NCI-H510A treated with DMSO at 0.1 percent for 48 hours (cell line): ENCODE measurements at regions not wholly inside any gene's neighbourhood (a gene's known extent, or its start where the extent isn't known, plus 50 kb on each side); places are given as distances from the start of the nearest gene placed in this dataset.

Experiments
- DNase-seq: peaks from one replicate; lab custom pipeline; 2025; lab: John Stamatoyannopoulos, UW

DNA sequence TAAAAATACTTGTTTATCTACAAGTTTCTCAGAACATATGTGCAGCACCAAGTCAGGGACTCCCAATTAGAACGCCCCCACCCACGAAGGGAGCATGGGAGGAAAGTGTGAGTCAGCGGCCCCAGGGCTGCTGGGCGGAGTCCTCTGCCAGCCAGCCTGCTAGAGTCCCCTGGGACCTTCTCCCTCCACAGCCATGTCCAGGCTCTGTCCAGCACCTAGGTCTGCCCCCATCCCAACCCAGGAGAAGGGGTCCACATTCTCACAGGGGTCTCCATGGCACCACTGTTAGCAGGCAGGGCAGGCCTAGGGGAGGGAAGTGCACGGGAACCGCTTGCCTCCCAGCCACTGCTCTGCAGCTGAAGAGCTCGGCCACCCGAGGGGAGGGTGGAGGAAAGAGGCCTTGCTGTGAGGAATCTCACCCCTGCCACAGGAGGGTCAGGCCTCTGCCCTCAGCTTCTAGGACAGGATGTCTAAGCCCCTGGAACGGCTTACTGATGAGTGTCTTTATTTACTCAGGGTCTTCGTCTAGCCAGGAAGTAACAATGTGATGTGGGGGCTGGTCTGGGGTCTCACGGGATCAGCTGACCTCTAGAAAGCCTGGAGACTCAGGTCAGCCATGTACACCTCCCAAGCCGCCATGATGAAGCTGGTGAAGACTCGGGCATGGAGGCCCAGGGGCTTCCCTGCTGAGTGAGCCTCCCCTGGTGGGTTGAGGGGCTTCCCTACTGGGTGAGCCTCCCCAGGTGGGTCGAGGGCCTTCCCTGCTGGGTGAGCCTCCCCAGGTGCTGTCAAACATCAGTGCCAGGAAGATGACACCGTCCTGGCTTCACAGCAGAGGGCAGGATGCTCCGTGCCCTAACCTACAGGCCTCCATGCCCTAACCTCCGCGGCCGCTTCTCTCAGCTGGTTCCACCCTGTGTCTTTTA is 190.3 kb downstream of the RBFOX3 start:
- DNase-seq = no peak

DNA sequence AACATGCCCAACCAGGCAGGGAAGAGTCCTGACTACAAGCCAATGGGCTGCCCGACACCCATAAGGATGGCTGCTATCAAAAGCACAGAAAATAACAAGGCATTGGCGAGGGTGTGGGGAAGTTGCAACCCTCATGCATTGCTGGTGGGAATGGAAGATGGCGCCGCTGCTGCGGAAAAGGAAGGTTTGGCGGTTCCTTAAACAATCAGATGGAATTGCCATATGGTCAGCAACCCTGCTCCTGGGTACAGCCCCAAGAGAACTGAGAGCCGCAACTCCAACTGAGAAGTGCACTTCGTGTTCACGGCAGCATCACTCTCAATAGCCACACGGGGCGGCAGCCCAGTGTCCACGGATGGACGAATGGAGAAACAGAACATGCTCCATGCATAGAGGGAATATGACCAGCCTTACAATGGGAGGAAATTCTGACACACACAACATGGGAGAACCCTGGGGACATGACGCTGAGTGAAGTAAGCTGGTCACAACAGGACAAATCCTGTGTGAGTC is 193.3 kb downstream of the RBFOX3 start:
- DNase-seq = no peak

DNA sequence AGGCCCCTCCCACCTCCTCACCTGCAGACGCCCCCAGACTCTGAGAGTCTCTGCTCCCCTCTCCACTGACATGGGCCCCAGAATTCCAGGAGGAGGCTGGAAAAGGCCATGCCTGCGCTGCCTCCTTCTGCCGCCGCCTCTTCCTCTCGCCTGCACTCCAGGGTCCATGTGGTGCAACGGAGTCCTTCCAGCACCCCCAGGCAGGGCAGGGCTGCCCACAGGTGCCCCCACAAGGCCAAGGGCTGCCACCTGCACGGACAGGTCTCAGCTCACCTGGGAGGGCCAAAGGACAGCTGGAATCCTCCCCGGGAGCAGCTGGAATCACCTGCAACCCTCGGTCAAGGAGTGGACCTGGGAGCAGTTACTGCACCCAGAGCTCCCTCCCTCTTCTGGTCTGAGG is 194.9 kb downstream of the RBFOX3 start:
- DNase-seq = no peak

DNA sequence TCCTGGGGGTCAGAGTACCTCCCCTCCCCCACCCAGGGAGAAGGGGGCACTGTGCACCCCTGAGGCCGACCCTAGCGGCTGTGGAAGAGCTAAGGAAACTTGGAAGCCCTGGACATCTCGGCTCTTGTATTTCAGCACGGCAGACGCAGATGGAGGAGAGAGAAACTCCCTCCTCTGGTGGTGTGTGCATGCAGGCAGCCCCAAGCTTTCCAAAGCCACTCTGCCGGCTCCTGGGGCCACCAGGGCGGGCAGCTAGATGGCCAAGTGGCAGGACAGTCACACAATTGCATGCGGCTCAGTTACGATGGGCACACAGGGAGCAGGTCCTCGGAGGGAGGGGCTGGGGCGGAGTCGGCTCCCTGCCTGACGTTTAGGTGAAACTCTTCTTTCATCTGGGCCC is 195.5 kb downstream of the RBFOX3 start:
- no peak for DNase-seq

DNA sequence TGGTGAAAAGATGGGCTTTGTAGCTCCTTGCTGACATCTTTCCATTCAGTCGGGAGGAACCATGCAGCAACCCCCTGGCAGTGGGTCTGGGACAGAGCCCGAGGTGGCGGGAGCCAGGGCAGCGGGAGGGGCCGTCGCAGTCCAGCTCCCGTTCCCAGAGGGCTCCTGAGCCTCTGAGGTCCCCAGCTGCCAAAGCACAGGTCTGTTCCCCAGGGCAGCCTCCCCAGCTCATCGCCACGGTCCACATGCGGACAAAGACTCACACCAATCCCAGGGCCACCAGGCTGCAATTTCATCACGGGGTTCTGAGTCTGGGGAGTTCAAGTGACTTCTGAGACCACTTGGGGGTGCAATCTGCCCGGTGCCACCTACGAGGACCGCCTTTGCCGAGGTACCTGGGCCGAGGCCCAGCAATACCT is 196.0 kb downstream of the RBFOX3 start:
- no peak for DNase-seq

DNA sequence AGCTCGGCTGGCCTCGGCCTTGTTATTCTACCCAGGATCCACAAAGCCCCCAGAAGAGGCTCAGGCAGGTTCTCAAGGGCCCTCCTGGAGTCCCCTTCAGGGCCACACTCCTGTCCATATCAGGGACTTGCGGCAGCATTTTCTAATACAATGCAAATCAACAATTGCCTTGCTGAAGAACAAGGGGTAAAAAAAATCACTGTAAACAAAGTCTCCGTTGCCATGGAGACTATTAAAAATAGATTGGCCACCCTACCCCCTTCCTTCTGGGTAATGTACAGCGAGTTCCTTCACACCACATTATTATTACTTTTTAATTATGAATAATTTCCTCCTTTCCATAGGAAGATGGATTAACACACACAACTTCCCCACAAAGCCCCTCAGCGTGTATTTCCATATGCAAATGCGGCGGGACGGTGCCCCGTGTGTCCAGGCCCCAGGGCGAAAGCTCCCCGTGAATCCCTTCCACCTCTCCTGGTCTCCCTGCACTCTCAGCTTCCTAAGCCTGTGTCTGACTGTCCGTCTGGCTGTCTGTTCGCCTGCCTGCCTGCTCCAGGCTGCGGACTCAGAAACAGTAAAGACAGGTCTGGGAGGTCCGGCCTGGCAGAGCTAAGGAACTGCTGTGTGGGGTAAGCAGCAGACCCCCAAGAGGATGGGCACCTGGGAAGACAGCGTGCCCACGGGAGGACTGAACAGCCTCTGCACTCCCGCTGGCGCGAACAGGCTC is 196.6 kb downstream of the RBFOX3 start:
- DNase-seq = no peak

DNA sequence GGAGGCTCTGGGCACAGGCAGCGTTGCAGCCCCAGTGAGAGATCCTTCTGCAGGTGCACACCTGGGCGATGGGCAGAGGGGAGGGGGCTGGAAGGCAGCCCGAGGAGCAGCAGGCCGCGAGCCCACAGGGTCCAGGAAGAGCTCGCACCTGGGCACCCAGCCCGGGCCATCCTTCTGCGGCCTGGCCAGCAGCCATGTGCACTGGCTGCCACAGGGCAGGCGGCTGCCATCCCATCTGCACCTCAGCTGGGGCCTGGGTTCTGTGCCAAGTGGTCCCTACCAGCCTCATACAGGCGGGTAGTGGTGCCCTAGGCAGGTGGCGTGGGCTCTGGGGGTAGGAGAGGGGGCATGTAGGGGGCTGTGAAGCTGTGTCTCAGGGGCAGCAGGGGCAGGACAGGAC is 197.2 kb downstream of the RBFOX3 start:
- DNase-seq = no peak

DNA sequence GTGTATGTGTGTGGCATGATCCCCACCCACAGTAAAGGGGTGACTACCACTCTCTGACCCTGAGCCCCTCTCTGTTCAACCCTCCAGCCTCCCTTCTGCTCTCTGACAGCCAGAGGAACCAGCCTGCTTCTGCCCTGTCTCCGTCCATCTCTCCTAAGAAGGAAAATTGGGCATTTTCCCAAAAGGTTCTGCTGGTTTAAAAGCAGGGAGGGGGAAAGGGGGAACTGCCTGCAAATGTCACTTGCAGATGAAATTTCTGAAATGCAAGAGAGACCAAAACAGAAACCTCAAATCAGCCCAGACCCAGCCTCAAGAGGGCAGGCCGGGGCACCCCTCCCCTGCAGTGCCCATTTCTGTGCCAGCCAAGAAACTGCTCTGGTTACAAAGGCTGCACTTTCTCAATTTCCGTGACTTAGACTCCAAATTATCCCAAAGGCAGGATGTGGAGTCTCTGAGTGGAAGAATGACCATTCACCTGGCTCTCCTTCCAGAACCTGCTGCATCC is 197.9 kb downstream of the RBFOX3 start:
- no peak for DNase-seq

DNA sequence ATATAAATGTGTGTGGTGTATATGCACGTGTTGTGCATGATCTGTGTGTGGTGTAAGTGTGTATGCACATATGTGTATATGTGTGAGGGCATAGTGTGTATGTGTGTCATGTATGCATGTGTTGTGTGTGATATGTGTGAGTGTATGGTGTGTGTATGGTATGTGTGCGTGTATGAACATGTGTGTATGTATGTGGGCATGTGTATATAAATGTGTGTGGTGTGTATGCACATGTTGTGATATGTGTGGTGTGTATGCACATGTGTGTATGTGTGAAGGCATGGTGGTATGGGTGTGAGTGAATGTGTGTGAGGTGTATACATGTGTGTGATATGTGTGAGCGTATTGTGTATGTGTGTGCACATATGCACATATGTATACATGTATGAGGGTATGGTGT is 198.7 kb downstream of the RBFOX3 start:
- DNase-seq = no peak

DNA sequence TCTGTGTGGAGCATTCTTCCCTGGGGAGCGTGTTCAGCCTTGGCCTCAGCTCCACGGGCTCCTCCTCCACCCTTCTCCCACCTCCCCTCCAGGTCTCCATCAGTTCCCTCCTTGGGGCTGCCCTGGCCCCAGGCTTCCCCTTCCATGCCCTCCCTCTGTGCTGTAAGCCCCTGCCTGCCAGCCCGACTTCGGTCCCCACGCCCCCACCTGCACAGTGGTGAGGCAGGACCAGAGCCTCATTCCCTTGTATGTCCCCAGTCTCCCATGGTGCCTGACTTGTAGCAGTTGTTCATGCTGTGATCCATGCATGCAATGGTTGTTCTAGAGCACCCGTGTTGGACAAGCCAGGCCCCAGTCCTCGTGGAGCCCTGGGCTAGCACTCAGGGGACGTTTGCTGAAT is 199.4 kb downstream of the RBFOX3 start:
- DNase-seq = no peak

DNA sequence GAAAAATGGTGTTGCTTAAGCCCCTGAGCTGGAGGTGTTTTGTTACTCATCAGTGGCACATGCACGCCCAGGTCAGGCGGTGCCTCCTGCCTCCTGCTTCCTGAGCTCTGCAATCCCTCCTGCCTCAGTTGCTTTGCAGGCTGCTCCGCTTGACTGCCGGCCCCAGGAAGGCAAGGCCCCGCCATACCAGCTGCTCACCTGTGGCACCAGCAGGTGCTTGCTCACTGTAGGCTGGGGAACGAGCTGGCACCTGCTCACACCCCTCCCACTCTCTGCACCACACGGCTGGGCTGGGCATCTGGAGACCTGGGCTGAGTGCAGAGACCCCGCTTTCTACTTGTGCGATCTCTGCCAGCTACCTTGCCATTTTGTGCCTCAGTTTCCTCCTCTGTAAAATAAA is 200.2 kb downstream of the RBFOX3 start:
- DNase-seq = no peak

DNA sequence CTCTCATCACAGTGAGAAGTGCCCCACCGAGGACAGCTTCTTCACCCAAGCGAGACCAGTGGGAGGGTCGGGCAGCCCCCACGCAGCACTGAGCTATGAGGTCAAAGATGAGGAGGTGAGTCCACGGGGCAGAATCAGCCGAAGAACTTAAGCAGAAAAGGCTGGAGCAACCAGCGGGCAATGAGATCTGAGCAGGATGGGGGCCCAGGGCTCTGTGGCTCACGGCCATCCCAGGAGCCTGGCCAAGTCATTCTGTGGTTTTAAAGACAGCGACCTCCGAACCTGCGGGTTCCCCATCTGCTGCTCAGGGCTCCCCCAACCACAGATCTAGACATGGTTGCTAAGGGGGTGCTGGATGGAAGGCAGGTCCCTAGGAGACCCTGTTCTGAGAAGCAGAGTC is 202.6 kb downstream of the RBFOX3 start:
- DNase-seq = no peak

DNA sequence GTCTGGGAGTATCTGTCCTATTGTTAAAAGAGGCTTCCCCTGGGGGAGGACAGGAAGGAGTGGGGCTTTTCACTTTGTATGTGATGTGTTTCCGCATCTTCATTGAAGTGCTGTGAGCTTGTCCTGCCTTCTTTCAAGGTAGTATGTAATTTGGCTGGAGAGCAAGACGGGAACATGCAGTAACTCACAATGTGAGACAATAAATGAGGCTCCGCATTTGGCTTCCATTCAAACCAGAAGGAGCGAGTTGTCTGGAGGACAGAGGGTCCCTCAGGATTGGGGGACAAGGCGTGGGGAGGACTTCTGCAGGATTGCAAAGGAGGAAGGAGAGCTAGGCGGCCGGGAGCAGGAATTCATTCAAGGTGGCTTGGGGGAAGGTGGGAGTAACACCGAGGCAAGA is 203.5 kb downstream of the RBFOX3 start:
- no peak for DNase-seq

DNA sequence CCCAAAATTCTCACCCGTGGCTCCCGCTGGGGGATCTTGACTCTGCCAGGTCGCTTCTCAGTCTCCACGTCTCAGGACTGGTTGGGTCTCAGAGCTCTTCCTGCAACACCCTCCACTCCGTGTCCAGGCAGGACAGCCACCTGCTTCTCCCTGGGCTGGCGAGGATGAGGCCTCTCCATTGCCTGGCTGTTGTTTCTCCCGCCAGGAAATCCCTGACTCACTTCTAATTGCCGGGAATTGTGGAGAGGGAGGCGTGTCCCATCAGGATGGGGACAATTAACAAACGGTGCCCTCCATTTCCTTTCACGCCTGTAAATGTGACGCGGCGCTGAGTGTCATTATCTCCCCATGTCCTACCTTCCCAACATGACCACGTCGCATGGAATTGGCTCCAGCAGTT is 204.5 kb downstream of the RBFOX3 start:
- no peak for DNase-seq

DNA sequence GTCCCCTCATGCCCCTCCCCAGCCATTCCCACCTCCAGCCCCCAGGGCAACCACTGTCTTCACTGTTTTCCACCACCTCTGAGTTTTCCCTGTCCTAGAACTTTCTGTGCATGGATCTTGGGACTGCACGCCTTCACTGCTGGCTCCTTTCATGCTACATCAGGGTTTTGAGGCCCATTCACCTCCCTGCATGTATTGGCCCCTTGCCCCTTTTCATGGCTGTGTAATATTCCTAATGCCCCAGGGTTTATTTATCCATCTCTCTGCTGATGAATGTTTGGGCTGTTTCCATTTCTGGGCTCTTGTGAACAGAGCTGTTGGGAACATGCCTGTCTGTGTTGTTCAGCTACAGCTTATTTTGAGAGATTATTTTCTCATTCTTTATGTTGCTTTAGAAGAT is 205.0 kb downstream of the RBFOX3 start:
- no peak for DNase-seq

DNA sequence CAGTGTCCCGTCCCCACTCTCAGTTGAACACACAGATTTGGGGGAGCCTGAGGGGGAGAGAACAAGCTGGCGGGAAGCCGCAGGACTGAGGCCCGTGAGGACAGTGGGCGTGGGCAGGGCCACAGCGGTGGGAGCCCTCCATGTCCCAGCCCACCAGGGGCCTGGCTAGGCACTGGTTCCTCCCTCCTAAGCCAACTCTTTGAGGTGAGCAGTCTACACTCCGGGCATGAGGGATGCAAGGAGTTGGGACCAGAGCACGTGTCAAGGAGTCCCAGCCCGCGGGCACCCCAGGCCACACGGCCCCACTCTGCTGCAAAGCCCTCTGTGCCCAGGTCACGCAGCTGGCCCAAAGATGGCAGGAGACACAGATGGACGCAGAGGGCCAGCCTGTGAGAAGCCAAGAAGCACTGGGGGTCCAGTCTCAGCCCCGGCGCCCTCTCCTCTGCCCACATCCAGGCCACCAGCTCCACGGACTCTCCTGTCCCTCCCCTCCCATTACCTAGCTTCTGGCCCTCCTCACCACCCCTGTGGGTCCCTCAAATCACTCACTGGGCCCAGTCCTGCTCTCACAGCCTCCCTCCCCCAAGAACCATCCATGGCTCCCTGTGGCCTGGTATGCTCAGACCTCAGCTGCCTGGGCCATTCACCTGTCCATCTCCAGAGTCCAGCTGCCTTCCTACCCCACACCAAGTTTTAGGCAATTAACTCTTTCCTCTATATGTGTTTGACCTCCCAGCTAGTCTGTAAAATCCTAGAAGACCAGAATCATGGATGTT is 206.5 kb downstream of the RBFOX3 start:
- no peak for DNase-seq

DNA sequence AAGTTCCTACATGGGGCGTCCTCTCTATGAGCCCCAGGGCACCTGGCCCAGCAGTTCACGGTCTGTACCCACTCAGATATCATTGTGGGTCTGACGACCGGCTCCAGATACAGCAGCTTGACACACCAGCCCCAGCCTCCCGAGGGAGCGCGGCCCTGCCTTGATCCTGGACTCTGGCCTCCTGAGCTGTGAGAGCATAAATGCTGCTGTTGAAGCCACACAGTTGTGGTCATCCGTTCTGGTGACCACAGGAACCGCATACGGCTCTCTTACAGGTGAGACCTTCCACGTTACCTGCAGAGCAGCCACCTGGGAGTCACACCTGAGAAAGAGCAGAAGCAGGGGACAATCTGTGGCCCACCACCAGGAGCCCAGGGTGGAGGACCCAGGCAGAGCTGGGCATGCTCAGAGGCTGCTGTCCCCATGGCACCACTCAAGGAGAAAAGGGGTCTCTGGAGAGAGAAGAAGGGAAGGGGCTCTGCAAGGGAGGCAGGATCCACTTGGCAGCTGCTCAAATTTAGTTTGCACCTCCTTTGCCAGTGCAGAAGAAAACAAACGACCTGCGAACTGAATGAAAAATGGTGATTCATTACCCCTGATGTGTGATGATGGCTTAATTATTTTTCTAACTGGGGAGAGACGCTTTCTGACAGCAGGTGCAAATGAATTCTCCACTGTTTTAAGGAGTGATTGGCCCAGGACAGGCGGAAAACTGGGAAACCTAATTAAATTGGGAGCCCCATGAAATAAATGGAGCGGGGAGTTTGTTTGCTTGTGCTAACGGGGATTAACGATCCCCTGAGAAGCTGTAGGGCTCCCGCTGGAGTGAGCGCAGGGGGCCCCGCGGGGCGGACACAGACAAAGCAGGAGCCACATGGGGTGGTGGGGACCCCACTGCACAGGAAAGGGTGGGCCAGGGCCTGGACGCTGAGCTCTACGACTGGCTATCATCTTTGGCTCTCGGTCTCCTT is 208.9 kb downstream of the RBFOX3 start:
- no peak for DNase-seq

DNA sequence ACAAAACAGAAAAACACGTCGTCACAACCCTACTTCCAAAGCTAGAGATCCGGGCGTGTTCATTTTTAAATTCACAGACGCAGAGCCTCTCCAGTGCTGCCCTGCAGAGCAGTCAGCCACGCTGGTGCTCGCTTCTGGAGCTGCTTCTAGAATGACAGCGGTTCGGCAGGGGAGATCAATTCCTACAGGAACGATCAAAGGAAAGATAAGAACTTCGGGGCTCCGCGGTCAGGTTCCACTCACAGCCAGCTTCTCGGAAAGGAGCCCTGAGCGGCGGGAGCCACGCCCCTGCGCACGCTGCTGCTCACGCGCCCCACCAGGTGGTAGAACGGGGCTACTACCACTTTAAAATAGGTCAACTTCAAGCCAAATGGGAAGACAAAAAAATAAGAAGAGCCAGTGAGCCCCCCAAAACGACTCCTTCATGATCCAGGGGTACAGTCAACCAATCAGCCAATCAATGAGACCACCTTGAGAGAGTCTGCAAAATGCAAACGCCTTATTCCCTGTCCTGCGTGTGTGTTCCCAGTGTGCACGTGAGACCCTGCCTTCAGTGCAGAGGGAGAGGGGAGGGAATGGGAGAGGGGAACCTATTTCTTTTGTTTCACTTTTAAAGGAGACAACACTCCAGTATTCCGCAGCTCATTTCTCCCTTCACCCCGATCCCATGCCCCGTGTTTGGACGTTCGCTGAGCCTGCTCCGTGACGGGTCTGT is 209.7 kb downstream of the RBFOX3 start:
- DNase-seq = peak; percentile 56

DNA sequence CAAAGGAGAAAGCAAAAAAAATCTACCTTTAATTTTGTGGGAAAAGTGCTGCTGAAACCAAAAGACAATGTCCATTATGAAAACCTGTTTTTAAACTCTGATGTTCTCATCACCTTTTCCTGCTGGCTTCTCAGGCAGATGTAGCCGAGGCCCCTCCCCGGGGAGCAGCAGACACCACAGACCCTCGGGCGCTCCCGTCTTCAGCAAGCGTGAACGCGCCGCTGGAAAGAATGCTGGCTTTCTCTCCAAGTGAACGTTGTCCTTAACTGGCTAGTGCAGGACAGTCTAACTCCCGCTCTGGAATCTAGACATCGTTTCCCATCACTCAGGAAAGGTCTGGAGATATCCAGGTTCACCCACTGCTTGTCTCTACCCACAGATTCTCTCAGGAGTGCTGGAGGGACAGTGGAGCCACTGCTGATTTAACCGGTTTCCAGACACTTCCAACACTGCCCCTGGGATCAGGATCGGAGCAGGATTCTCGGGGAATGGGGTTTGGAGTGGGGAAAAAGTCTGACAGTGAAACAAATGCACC is 211.2 kb downstream of the RBFOX3 start:
- DNase-seq = no peak

DNA sequence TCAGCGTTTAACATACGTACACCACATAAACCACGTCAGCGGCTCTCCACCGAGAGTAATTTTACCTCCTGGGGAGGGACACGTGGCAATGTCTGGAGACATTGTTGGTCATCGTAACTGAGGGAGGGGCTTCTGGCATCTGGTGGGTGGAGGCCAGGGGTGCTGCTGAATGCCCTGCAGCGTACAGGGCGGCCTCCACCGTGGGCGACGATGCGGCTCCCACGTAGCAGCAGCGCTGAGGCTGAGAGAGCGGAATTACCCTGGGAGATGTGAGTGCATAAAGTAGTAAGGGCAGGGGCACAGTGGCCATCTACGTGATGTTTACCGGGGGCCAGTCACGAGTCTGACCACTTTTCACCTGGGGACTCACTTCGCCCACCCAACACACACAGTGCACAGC is 212.4 kb downstream of the RBFOX3 start:
- no peak for DNase-seq
